Lower lobe of right lung (tissue), 2 donors: ENCODE measurements at regions not wholly inside any gene's neighbourhood (a gene's known extent, or its start where the extent isn't known, plus 50 kb on each side); places are given as distances from the start of the nearest gene placed in this dataset.

Source experiments
- ATAC-seq, 2 donors: fragments of 200-7000 bp; cut with Tn5 transposase; one replicate each; pipeline ENCODE4 v1.9.1; 2020 to 2022; ENCODE audit warnings: mild to moderate bottlenecking in 2 of 2, moderate library complexity in 2 of 2
- DNase-seq: peaks from one replicate; pipeline ENCODE4 v3.0.0-alpha.2; 2020
- H3K27ac ChIP-seq: fragments of 200-600 bp; one replicate; pipeline ENCODE4 v1.8.0; 2022
- H3K27me3 ChIP-seq: fragments of 200-600 bp; one replicate; pipeline ENCODE4 v1.8.0; 2022; ENCODE audit warnings: low read depth
- H3K36me3 ChIP-seq: fragments of 200-600 bp; one replicate; pipeline ENCODE4 v1.8.0; 2022; ENCODE audit warnings: mild to moderate bottlenecking
- H3K4me1 ChIP-seq: fragments of 200-600 bp; one replicate; pipeline ENCODE4 v1.8.0; 2022
- H3K4me3 ChIP-seq: fragments of 200-600 bp; one replicate; pipeline ENCODE4 v1.8.0; 2022; ENCODE audit warnings: mild to moderate bottlenecking
- H3K9me3 ChIP-seq: fragments of 200-600 bp; one replicate; pipeline ENCODE4 v1.8.0; 2022
- intact Hi-C: fragments of 100-400 bp; cut with DNase I; formaldehyde crosslinking; loops from one replicate; pipeline ENCODE4 v1.11.0; 2022
- TF ChIP-seq, protein P1 (sequence below): fragments of 200-600 bp; IDR thresholded peaks from one replicate; pipeline ENCODE4 v1.8.0; 2022; ENCODE audit warnings: antibody characterized with exemption, mild to moderate bottlenecking
- donor health status: DM: no; HTN: yes; CAD: no; lungs with severe emphysema.

GRCh38 chr7:85508642-85509410 lies 322.0 kb upstream of the SEMA3D start:
- DNase-seq (no peak), ATAC-seq (no peak)
- Histone ChIP-seq H3K27ac (no peak overlapping the region), H3K27me3 (no peaks in the 10 kb centered on the region), H3K4me1 (no peaks in the 10 kb centered on the region), H3K9me3 (no peaks in the 10 kb centered on the region), H3K36me3 (no peaks in the 10 kb centered on the region), H3K4me3 (no peak overlapping the region)
- TF ChIP-seq, protein P1, sequence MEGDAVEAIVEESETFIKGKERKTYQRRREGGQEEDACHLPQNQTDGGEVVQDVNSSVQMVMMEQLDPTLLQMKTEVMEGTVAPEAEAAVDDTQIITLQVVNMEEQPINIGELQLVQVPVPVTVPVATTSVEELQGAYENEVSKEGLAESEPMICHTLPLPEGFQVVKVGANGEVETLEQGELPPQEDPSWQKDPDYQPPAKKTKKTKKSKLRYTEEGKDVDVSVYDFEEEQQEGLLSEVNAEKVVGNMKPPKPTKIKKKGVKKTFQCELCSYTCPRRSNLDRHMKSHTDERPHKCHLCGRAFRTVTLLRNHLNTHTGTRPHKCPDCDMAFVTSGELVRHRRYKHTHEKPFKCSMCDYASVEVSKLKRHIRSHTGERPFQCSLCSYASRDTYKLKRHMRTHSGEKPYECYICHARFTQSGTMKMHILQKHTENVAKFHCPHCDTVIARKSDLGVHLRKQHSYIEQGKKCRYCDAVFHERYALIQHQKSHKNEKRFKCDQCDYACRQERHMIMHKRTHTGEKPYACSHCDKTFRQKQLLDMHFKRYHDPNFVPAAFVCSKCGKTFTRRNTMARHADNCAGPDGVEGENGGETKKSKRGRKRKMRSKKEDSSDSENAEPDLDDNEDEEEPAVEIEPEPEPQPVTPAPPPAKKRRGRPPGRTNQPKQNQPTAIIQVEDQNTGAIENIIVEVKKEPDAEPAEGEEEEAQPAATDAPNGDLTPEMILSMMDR: no peak
- intact Hi-C loops: no loop called here

DNA sequence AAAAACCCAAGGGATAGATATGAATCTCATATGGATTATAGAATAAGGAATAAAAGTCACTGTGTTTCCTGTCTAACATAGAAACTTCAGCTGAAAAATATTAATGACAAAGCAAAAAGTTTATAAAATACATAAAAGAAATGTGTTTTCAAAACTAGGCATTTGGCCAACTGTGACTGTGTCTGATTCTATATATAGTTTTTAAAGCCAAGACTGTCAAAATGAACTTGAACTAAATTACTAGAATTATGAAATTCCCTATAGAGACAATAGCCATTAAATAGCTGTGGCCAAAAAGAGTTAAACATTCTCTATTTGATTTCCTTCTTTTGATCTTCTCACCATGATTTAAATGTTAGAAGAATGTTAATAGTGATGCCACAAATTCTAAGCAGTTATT lies 311.2 kb upstream of the SEMA3D start:
- no peaks in the 10 kb centered on the region for H3K36me3 ChIP-seq
- ATAC-seq (no peak), DNase-seq (no peak)
- H3K4me1 ChIP-seq: no peaks in the 10 kb centered on the region
- no peak overlapping the region for H3K27ac ChIP-seq
- TF ChIP-seq, protein P1: no peak
- no peak overlapping the region for H3K4me3 ChIP-seq
- no peaks in the 10 kb centered on the region for H3K27me3 ChIP-seq
- intact Hi-C loops: no loop called here
- H3K9me3 ChIP-seq: no peaks in the 10 kb centered on the region

- H3K27me3 ChIP-seq: no peaks in the 10 kb centered on the region
- H3K36me3 ChIP-seq: no peaks in the 10 kb centered on the region
- intact Hi-C loops: no loop called here
- H3K27ac ChIP-seq: no peak overlapping the region
- H3K4me3 ChIP-seq: no peak overlapping the region
- no peaks in the 10 kb centered on the region for H3K4me1 ChIP-seq
- ATAC-seq (no peak), DNase-seq (no peak)
- TF ChIP-seq, protein P1: no peak
- no peaks in the 10 kb centered on the region for H3K9me3 ChIP-seq
Measured at GRCh38 chr7:85489498-85489897, 302.6 kb upstream of the SEMA3D start.

- DNase-seq: no peak
- Histone ChIP-seq H3K9me3 (no peaks in the 10 kb centered on the region), H3K36me3 (no peaks in the 10 kb centered on the region), H3K27ac (no peak overlapping the region), H3K27me3 (no peaks in the 10 kb centered on the region), H3K4me1 (no peaks in the 10 kb centered on the region), H3K4me3 (no peak overlapping the region)
- no peak for ATAC-seq
- TF ChIP-seq, protein P1: no peak
- intact Hi-C loops: no loop called here
Measured at GRCh38 chr7:85488406-85488805, 301.6 kb upstream of the SEMA3D start.

DNA sequence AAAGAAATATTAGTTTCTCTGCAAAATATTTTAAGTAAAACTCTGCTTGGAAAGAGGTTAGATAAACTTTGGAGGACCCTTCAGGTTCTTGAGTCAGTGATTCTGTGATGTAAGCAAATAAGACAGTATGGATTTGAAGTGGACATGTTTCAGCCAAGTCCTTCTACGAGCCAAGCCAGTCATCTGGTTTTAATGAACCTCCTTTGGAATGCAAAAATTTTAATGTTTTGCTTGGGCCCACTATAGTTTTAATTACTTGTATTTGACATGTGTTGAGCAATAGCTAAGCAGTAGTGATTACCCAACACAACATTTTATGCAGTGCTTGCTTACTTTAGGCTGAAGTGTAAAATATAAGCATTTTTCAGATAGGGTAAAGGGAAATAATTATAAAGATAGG lies 296.3 kb upstream of the SEMA3D start:
- no peaks in the 10 kb centered on the region for H3K36me3 ChIP-seq
- no peaks in the 10 kb centered on the region for H3K9me3 ChIP-seq
- ATAC-seq: no peak
- no peaks in the 10 kb centered on the region for H3K4me1 ChIP-seq
- no peak overlapping the region for H3K4me3 ChIP-seq
- intact Hi-C loops: no loop called here
- no peak overlapping the region for H3K27ac ChIP-seq
- H3K27me3 ChIP-seq: no peaks in the 10 kb centered on the region
- TF ChIP-seq, protein P1: no peak
- no peak for DNase-seq
